Astrocyte of the spinal cord (primary cell): ENCODE measurements at regions not wholly inside any gene's neighbourhood (a gene's known extent, or its start where the extent isn't known, plus 50 kb on each side); places are given as distances from the start of the nearest gene placed in this dataset.
"Not testable (repeated sequence)": the region's sequence is repeated elsewhere in the genome, so short reads cannot be mapped to it uniquely, and the experiment has no call there.

Source experiments
- DNase-seq: peaks from one replicate; pipeline ENCODE4 v3.0.0; 2011; ENCODE audit warnings: low read depth, low spot score
- H3K4me3 ChIP-seq: 2 replicates; pipeline ENCODE4 v1.5.1; 2011; ENCODE audit warnings: low read depth, mild to moderate bottlenecking, low read length, moderate library complexity
- CTCF ChIP-seq: IDR thresholded peaks from 2 replicates; pipeline ENCODE4 v1.5.1; 2012; ENCODE audit warnings: low read depth, mild to moderate bottlenecking, low read length, inconsistent platforms
- in situ Hi-C: cut with HindIII; loops from 2 replicates; pipeline ENCODE4 v1.10.0; 2017; ENCODE audit warnings: low sequenced_read_pairs

GRCh38 chr12:75944905-75945432, 86.6 kb downstream of the PHLDA1 start:
- H3K4me3 ChIP-seq, result no peak overlapping the region
- in situ Hi-C loops, result no loop called here
- no peak for TF ChIP-seq CTCF
- no peak for DNase-seq

GRCh38 chr12:75944097-75944904, 87.3 kb downstream of the PHLDA1 start:
- H3K4me3 ChIP-seq, result no peak overlapping the region
- no peak for TF ChIP-seq CTCF
- in situ Hi-C loops, result no loop called here
- DNase-seq, result peak; percentile 93

- H3K4me3 ChIP-seq, result no peak overlapping the region
- in situ Hi-C loops, result no loop called here
- TF ChIP-seq CTCF, result no peak
- DNase-seq, result no peak
Observed at GRCh38 chr12:75943730-75944096, 87.9 kb downstream of the PHLDA1 start.

- in situ Hi-C loops, DNase-seq, H3K4me3 ChIP-seq: not testable (repeated sequence)
Observed at GRCh38 chr12:75941661-75942060, 89.9 kb downstream of the PHLDA1 start.

- H3K4me3 ChIP-seq, result no peak overlapping the region
- in situ Hi-C loops, result no loop called here
- DNase-seq, result no peak
- TF ChIP-seq CTCF, result no peak
Observed at GRCh38 chr12:75939016-75939642, 92.4 kb downstream of the PHLDA1 start.

- in situ Hi-C loops, result no loop called here
- H3K4me3 ChIP-seq, result no peak overlapping the region
- no peak for TF ChIP-seq CTCF
- no peak for DNase-seq
Observed at GRCh38 chr12:75938189-75938588, 93.4 kb downstream of the PHLDA1 start.

GRCh38 chr12:75937486-75937885, 94.1 kb downstream of the PHLDA1 start:
- in situ Hi-C loops, result no loop called here
- no peak for TF ChIP-seq CTCF
- DNase-seq, result no peak
- no peak overlapping the region for H3K4me3 ChIP-seq
